HUDEP-2 (cell line): ENCODE measurements at regions not wholly inside any gene's neighbourhood (a gene's known extent, or its start where the extent isn't known, plus 50 kb on each side); places are given as distances from the start of the nearest gene placed in this dataset.

Source experiments
- DNase-seq, 76 experiments: peaks; one replicate each; lab custom pipeline; 2025; ENCODE audit not compliant: unreplicated experiment in 76 of 76; lab: John Stamatoyannopoulos, UW

- DNase-seq: no peak
These were observed 327.1 kb downstream of the PAPSS1 start for GRCh38 chr4:107392951-107393350.

- no peak for DNase-seq
These were observed 327.7 kb downstream of the PAPSS1 start for GRCh38 chr4:107392380-107392779.

- DNase-seq: no peak
These were observed 328.4 kb downstream of the PAPSS1 start for GRCh38 chr4:107391630-107392028.

- DNase-seq: no peak
These were observed 328.9 kb downstream of the PAPSS1 start for GRCh38 chr4:107391009-107391629.

GRCh38 chr4:107389965-107390364 is 330.1 kb downstream of the PAPSS1 start:
- DNase-seq: no peak

- no peak for DNase-seq
These were observed 331.2 kb downstream of the PAPSS1 start for GRCh38 chr4:107388736-107389274.

GRCh38 chr4:107380836-107381438 is 339.1 kb downstream of the PAPSS1 start:
- DNase-seq: no peak

GRCh38 chr4:107380190-107380589 is 339.8 kb downstream of the PAPSS1 start:
- DNase-seq: no peak

- DNase-seq: no peak
These were observed 340.8 kb downstream of the PAPSS1 start for GRCh38 chr4:107379054-107379869.

GRCh38 chr4:107376293-107376692 is 340.2 kb upstream of the DKK2 start:
- no peak for DNase-seq

GRCh38 chr4:107366900-107367299 is 330.8 kb upstream of the DKK2 start:
- DNase-seq: no peak

- no peak for DNase-seq
These were observed 330.1 kb upstream of the DKK2 start for GRCh38 chr4:107366016-107366735.

- DNase-seq: no peak
These were observed 327.0 kb upstream of the DKK2 start for GRCh38 chr4:107363125-107363524.

GRCh38 chr4:107359208-107359607 is 323.1 kb upstream of the DKK2 start:
- DNase-seq: no peak

GRCh38 chr4:107354304-107354703 is 318.2 kb upstream of the DKK2 start:
- peak in 2 of 76 experiments; percentile 1 to 13 for DNase-seq

- no peak for DNase-seq
These were observed 315.1 kb upstream of the DKK2 start for GRCh38 chr4:107351196-107351595.

- no peak for DNase-seq
These were observed 313.6 kb upstream of the DKK2 start for GRCh38 chr4:107349732-107350131.

GRCh38 chr4:107349266-107349665 is 313.2 kb upstream of the DKK2 start:
- no peak for DNase-seq

GRCh38 chr4:107348188-107349050 is 312.3 kb upstream of the DKK2 start:
- no peak for DNase-seq

- peak in 1 of 76 experiments; percentile 0 for DNase-seq
These were observed 297.4 kb upstream of the DKK2 start for GRCh38 chr4:107333518-107333917.
